SH-SY5Y (cell line): ENCODE measurements at regions not wholly inside any gene's neighbourhood (a gene's known extent, or its start where the extent isn't known, plus 50 kb on each side); places are given as distances from the start of the nearest gene placed in this dataset.

Experiments
- GATA2 ChIP-seq: IDR thresholded peaks from 2 replicates; pipeline ENCODE4 v1.6.1; 2011; ENCODE audit warnings: mild to moderate bottlenecking, low read depth, low read length
- GATA3 ChIP-seq: IDR thresholded peaks from 2 replicates; pipeline ENCODE4 v1.6.1; 2011; ENCODE audit warnings: low read depth, mild to moderate bottlenecking, low read length, moderate library complexity

DNA sequence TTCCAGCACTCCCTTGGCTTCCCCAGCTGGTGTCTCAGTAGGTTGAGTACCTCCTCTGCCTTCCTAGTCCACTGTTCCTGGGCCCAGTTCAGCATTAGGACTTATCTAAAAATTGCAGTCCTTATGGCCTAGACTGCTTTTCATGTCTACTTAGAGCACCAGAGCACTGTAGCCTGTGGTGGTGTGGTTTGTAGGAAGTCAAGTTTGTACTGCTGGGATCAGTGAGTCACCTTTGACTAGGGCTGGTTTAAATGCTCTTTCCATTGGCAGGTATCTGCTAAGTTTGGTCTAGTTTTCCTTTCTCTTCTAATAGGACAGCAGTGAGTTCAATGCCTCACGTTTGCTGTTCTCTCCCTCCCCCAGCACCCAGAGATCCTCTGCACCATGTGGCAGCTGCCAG, 233.6 kb upstream of the WDFY3 start:
- TF ChIP-seq GATA2 (no peak), GATA3 (no peak)
